COLO668 (cell line): ENCODE measurements at regions not wholly inside any gene's neighbourhood (a gene's known extent, or its start where the extent isn't known, plus 50 kb on each side); places are given as distances from the start of the nearest gene placed in this dataset.
"Not testable (repeated sequence)": the region's sequence is repeated elsewhere in the genome, so short reads cannot be mapped to it uniquely, and the experiment has no call there.

Experiments
- DNase-seq: peaks from one replicate; lab custom pipeline; 2025; ENCODE audit not compliant: unreplicated experiment; lab: John Stamatoyannopoulos, UW

DNA sequence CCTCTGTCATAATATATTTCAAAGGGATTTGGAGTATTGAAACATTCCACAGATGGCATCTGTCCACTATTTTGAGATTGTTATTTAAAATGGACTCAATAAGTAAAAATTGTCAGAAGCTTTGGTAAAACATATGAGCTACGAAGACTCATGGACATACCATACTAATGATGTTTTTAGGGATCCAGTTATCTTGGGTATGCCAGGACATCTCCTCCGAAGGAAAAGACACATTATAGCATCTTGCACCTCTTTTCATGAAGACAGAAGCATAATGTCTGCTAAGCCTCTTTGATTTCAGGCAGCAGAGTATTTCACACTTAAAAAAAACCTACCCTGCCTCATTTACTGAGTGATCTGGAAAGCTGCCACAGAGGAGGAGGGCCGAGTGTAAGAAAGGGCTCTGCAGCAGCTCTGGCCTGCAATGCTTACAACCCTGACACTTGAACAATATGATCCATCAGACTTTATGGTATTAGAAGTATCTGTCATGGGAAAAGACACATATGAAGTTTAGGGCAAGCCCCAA is 284.8 kb downstream of the TUSC7 start:
- no peak for DNase-seq

DNA sequence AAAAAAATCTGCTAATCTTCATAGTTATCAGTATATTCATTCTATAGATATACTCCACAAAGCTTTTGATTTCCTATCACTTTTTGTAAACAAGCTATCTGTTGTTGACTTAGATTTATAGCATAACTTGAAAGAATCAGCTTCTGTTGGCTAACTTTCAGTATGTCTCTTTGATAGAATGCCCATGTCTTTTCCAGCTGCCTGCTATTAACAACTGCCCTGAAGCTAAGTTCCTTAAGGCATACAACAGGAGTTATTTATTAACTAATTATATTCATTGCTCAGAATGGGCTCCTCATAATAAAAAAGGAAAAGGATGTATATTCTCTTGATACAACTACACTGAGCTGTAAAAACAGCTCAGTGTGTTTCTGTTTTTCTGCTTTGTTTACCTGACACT is 293.9 kb downstream of the TUSC7 start:
- DNase-seq: no peak

DNA sequence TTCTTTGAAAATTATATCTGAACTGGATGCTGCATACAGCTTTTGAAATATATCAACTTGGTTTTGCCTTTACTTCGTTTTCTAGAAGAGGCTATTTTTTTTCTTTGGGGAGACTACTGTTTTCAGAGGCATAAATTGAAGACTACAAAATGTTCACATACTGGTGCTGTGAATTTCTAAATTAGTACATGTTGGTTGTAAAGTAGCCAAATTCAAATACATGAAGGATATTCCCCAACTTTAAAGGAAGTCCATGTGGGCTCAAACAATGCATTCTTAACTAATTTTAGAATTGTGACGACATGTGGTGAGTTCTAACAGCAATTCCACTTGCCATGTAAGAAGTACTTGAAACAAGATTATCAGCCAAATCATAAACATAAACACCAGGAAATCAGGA is 295.7 kb downstream of the TUSC7 start:
- no peak for DNase-seq

DNA sequence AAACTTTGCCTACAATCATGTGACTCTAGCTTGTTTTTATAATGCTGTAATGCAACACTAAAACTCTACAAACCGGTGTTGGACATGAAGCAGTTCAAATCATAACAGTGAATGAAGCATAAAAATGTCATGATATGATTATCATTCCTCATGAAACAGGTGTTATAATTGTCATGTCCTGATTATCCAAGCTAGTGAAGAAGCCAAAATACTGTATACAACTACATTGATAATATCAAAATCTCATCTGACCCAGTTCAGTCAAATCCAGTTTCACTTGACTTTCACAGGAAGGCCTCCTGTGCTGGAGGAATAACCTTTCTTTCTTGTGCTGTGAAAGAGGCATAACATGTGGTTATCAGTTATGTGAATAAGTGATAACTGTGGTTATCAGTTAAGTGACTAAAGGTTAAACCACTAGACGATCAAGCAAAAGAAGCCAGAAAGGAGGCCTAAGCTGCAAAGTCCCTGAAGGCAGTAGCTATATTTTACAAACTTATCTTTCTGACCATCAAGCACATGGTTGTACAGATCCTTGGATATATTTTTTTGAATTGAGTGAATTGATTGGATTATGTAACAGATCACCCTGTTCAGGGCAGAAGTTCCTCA is 296.4 kb downstream of the TUSC7 start:
- no peak for DNase-seq

DNA sequence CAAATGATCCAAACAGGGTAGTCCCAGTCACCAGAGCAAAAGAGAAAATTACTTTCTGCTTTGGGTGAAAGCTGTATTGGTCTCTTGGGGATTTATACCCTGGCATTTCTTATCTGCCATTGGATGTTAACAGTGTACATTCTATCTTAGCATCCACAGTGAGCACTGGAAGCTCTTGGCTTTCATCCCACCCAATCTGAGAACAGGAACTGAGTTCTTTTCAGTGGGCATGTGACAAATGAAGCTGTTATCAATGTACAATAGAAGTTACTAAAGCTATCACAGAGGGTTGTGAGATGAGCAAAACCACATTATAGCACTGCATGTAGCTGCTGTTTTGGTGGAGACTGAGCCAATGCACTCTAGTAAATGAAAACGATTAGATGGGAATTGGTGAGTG is 300.7 kb downstream of the TUSC7 start:
- DNase-seq: no peak

DNA sequence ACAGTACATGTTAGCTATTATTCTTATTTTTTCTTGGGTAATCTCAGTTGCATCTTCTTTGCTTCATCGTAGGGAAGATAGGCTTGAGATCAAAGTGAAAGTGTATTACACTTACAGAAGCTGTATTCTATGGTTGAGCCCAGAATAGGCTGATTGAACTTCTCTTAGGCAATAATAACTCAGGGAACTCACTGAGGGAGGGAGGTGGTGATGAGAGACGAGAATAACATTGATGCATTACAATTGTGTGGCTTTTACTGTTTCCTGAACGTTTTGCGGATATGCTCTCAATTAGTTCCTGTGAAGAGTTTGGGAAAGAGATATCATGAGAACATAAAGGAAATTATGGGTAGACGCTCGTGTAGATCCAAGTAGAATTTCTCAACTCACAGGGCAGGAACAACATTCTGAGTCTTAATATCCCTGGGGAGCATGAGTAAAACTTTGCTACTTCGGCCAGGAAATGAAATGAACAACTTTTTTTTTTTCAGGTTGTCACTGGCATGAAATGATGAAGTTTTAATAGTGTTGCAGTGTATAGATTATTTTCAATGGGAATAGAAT is 302.2 kb downstream of the TUSC7 start:
- no peak for DNase-seq

DNA sequence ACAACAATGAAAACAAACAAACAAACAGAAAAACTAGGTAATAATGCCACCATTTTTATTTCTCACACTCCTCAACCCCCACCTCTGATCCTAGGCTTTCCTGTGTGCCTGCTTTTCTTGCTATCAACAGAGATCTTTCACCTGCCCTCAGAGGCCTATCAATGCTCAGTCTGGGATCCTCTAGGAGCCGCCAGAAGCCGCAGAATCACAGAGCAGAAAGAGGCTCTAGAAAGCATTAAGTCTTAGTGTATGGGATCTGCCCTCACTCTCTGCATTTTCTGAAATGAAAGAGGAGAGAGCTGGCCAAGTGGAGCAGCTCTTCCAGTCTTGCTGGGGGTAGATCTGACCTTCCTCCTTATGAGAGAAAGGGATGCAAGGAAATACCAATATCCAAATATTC is 306.8 kb downstream of the TUSC7 start:
- DNase-seq: no peak

DNA sequence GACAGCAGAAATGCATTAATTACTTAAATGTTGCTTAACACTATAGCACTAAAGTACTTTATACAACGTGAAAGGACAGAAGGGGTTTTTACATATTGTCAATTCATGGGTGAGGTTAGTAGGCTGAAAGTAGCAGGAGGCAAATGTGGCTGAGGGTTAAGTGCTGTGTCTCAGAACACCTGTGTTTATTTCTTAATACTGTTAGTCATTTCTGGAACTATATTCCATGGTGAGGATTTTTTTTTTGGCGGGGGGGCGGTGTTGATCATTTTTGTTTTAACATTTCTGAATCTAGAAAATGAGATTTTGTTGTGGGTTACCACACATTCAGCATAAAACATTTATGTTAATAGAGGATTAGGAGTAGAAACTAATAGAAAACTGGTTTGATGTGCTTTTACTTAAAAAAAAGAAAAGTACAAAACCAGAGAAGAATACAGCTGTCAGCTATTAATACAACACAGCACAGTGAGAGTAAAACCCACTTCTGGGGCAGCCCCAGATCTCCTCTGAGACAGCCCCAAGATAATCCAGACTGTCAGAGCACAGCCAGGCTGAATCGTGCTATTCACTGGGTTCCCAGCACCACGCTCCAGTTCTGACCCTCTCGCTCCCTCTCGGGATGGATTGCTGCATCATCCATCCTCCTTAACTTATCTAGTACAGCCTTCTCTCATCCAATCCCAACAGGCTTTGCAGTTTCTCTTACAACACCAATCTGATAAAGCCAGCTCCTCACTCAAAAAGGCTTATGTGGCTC is 307.7 kb downstream of the TUSC7 start:
- DNase-seq: no peak

DNA sequence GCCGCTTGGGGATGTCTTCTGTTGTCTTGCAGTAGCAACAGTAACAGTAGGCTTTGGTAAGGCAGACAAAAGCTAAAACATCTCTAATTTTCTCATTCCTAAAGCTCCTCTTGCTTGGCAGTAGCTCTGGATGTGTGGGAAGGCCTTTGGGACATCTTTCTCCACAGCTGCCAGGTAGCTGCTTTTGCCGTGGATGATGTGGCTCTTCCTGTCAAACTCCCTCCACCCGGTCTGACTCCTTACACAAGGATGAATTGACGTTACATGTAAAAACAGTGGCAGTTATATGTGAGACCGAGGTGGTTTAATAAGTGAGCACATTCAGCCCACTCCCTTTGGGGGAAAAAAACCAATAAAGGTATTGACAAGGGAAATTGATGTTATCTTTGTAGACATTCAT is 309.1 kb downstream of the TUSC7 start:
- DNase-seq: no peak

DNA sequence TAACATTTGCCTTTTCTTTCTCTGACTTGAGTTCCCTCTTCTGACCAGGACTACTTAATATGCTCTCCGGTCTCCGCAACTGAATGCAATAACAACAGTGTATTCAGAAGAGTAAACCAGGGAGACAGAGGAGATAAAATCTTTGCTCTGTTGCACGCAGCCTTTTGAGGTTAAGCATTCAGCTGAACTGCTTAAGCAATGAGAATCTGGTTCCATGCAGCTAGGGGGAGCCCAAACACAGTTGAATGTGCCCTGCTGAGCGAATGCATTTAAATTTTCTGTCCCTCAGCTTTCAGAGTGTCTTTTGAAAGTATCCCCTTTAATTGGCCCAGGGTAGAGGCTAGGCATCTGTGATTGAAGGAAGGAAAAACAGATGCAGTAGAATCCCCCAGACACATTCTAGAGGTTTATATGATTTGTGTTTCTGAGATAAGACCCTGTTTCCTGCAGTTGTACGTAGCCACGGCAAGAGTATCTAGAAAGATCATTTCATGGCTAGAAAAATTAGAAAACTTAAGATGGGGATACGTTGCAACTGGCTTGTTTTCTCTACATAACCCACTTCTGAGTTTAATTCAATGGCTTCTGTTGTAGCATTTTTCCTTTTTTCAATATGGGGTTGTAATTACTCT is 309.6 kb downstream of the TUSC7 start:
- DNase-seq: peak; percentile 35

DNA sequence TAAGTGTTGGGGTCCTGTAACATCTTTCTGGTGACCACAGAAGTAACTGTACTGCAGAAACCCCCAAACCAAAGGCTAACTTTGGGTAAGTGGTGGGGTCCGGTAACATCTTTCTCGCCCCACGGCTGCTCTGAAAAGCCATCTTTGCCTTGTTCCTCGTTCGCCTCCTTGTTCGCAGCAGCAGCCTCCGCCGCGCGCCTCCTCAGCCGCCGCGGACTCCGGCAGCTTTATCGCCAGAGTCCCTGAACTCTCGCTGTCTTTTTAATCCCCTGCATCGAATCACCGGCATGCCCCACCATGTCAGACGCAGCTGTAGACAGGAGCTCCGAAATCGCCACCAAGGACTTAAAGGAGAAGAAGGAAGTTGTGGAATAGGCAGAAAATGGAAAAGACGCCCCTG is 316.8 kb downstream of the TUSC7 start:
- DNase-seq: no peak

DNA sequence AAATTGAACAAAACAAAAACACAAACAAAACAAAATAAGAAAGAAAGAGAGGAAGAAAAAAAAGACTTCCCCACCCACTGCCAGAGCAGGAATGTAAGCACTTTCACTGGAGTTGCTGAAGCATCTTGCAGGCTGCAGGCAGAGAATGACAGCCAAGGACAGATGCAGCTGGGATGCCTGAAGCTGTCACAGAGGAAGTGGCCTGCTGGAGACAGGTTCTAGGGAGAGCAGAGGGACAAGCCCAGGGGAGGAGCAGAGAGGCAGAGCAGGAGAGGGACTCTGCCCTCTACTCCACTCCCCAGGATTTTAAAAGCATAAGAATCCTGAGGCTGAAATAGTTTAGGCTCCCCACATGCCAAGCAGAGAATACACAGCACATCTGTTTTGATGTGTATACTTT is 326.2 kb downstream of the TUSC7 start:
- no peak for DNase-seq

DNA sequence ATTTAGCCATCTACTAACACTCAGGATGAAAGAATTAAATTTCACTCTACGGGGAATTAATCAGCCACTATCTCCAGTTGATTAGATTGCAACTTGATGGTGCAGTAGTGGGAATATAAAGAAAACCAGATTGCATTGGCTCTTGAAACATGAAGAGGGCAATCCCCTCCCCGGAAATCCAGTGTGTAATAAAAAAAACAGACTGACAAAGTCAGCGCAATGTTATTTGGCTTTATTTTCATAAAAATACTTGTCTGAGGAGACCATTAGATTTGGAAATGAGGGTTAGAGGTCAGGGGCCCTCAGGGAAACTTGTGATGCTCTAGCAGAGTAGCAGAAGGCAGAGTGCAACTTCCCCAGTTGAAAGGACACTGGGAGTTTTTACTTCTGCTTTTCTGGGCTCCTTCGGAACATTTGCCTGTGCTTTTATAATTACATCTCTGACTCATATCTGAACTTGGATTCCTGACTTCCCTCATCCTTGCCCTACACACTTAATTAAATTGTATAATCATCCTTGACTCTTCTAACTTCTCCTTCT is 326.8 kb downstream of the TUSC7 start:
- no peak for DNase-seq

DNA sequence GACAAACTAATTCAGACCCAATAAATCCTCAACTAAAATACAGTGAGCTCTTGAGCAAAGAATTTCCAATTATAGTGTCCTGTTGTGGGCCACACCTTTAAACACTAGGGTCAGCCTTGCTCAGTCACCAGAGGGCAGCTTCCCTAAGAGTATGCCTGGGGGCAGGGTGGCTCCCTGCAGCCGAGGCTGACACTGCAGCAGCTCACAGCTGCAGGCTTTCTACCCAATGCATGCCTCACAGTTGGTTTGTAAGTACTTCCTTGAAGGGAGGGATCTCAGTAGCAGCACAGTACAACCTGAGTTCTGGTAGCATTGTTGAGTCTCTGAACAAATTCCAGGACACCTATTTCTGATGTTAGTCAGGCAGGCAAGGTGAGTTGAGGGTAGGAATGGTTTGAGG is 335.6 kb downstream of the TUSC7 start:
- DNase-seq: peak; percentile 26

DNA sequence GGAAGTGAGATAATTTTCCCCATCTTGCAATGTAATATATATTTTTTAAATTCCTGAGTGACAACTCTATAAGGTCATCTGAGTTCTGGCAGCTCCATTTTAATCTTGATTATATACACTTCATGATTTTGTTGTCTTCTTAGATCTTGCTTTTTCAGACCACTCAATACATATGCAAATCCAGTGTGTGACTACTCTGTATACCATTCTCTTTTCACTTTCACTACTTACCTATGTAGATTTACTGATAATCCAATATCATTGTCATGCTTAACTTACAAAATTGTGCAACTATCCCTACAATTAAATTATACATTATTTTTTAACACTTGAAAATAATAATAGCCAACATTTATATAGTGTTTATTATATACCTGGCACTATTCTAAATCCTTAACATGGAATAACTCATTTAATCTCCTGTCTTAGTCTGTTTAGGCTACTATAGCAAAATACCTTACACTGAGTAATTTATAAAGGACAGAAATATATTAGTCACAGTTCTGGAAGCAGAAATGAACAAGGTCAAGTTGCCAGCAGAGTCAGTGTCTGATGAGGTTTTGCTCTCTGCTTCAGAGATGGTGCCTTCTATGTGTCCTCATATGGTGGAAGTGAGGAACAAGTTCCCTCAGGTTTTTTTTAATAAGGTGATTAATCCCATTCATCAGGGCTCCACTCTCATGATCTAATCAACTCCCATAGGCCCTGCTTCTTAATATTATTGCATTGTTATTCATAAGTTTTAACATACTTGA is 338.5 kb downstream of the TUSC7 start:
- no peak for DNase-seq

DNA sequence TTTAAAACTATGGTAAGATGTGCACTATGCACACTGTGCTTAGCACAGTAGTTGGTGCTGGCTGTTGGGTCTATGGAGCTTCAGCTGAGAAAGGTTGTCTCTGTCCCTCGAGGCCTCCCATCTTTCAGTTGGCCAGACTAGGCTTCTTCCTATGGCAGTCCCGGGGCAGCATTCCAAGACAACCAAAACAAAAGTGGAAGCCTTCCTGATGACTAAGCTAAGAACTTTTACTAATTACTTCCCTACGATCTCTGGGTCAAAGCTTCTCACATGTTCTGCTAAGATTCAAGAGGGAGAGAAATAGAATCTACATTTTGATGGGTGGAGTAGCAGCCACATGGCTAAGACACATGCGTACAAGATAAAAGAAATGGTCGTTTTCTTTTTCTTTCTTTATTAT is 342.8 kb downstream of the TUSC7 start:
- DNase-seq: no peak

DNA sequence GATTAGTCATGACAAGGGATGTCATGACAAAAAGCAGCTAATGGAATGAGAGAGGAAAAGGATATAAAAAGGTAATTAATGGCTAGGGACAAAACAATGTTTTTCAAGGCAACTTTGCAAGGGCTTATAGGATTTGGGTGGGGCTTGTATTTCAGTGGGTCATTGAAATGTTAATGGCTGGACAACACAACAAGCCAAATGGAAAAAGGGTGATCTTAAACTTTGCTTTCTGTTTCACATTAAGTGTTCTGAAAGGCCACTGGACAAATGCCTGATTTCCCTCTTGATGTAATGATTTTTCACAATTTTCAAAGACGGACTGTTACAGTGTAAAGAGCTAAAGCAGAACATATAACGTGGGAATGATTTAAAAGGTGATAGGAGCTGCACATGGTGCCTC is 345.0 kb downstream of the TUSC7 start:
- no peak for DNase-seq

DNA sequence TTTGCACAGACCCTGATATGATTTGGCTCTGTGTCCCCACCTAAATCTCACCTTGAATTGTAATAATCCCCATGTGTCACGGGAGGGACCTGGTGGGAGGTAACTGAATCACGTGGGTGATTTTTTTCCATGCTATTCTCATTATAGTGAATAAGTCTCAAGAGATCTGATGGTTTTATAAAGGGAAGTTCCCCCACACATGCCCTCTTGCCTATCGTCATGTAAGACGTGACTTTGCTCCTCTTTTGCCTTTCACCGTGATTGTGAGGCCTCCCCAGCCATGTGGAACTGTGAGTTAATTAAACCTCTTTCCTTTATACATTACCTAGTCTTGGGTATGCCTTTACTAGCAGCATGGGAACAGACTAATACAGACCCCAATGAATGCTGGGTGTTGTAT is 347.4 kb downstream of the TUSC7 start:
- not testable (repeated sequence) for DNase-seq

DNA sequence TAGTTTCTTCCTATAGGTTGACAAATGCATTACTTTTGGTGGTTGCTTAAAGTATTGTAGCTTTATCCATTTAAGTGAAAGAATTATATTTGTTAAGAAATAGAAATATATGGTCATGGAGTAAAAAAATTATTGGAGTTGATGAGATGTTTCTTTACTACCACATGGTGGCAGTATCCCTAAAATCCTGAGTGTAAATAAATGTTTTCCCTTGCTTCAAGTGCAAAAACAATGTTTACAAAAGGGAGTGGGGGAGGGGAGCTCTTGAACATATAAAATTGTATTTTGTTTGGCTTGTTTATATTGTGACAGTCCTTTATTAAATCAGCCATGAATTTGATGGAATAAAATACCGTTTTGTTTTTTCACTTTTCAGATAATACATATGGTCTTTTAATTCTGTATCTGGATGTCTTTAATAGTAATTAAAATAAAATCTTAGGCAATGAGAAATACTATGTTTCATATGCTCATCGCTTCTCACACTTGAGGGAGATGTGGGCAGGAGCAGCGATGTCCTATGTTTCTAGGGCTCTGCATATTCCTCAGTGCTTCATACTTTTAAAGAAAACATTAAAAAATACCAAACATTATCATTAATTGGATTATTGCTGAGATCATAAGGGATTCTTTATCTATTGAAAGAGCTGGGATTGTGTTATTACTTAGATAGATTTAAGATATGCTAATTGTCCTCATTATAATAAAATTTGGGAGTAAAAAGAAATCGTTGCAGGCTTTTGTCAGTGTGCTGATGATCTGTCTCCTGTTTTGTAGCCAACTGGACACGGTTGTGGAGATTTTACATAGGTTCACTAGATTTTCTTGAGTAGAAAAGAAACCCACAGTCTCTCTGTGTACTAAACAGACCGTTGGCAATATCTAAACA is 349.7 kb downstream of the TUSC7 start:
- DNase-seq: no peak

DNA sequence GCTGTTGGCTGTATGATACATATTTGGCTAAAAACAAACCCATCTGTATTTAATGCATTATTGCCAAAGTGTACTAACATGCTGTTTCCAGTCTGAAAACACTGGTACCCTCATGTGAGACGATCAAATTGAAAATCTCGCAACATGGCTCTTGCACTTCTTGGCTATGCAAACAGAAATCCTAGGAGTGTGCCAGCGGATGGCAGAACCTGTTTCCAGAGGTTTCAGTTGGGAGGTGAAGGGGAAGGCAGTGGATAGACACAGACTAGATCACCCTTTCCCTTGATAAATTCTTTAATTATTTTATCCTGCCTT is 350.3 kb downstream of the TUSC7 start:
- DNase-seq: no peak
